GM23338 (cell line): ENCODE measurements at regions not wholly inside any gene's neighbourhood (a gene's known extent, or its start where the extent isn't known, plus 50 kb on each side); places are given as distances from the start of the nearest gene placed in this dataset.

Experiments used
- ATAC-seq: fragments of 200-7000 bp; cut with Tn5 transposase; 3 replicates; pipeline ENCODE4 v1.9.1; 2020
- DNase-seq: peaks from one replicate; pipeline ENCODE4 v3.0.0-alpha.2; 2015; ENCODE audit warnings: low spot score
- H2AFZ ChIP-seq: fragments of 200-600 bp; sonication (generic); 2 replicates; pipeline ENCODE4 v1.8.0; 2016; ENCODE audit warnings: antibody characterized with exemption, mild to moderate bottlenecking, moderate library complexity
- H3F3A ChIP-seq: fragments of 200-600 bp; sonication (generic); replicated peaks from 2 replicates; pipeline ENCODE4 v1.8.0; 2017; ENCODE audit warnings: antibody characterized with exemption, mixed run types, low read depth
- H3K27ac ChIP-seq: fragments of 200-600 bp; sonication (generic); 2 replicates; pipeline ENCODE4 v1.6.1; 2016; ENCODE audit warnings: low read depth
- H3K27me3 ChIP-seq: fragments of 200-600 bp; sonication (generic); 2 replicates; pipeline ENCODE4 v1.8.0; 2016; ENCODE audit warnings: mild to moderate bottlenecking, mixed run types, moderate library complexity; ENCODE audit not compliant: insufficient read depth
- H3K36me3 ChIP-seq: fragments of 200-600 bp; sonication (generic); 2 replicates; pipeline ENCODE4 v1.8.0; 2016; ENCODE audit warnings: mild to moderate bottlenecking; ENCODE audit not compliant: insufficient read depth
- H3K4me1 ChIP-seq: fragments of 200-600 bp; sonication (generic); 2 replicates; pipeline ENCODE4 v1.8.0; 2016; ENCODE audit warnings: mild to moderate bottlenecking, moderate library complexity; ENCODE audit not compliant: insufficient read depth
- H3K4me2 ChIP-seq: fragments of 200-600 bp; sonication (generic); 2 replicates; pipeline ENCODE4 v1.7.1; 2017; ENCODE audit warnings: mixed run types
- H3K4me3 ChIP-seq: fragments of 200-600 bp; sonication (generic); 2 replicates; pipeline ENCODE4 v1.6.1; 2016; ENCODE audit warnings: mixed run types
- H3K79me2 ChIP-seq: fragments of 200-600 bp; sonication (generic); replicated peaks from 2 replicates; pipeline ENCODE4 v1.8.0; 2017; ENCODE audit warnings: mild to moderate bottlenecking; ENCODE audit not compliant: insufficient read depth
- H3K9me2 ChIP-seq: fragments of 200-600 bp; sonication (generic); 2 replicates; pipeline ENCODE4 v1.8.0; 2017; ENCODE audit not compliant: insufficient read depth
- H4K20me1 ChIP-seq: fragments of 200-600 bp; sonication (generic); replicated peaks from 2 replicates; pipeline ENCODE4 v1.8.0; 2017; ENCODE audit warnings: mild to moderate bottlenecking; ENCODE audit not compliant: insufficient read depth
- H3K27ac Mint-ChIP-seq: 2 replicates; pipeline ENCODE4 v1.8.0; 2020; ENCODE audit warnings: inconsistent platforms, mild to moderate bottlenecking, moderate library complexity, mixed read lengths
- H3K27me3 Mint-ChIP-seq: 3 replicates; pipeline ENCODE4 v1.8.0; 2022; ENCODE audit warnings: low read depth, mild to moderate bottlenecking, moderate library complexity, mixed read lengths, inconsistent platforms; ENCODE audit not compliant: insufficient read depth, poor library complexity
- H3K36me3 Mint-ChIP-seq: 3 replicates; pipeline ENCODE4 v1.8.0; 2021; ENCODE audit warnings: low read depth, mild to moderate bottlenecking, inconsistent platforms, moderate library complexity, mixed read lengths
- H3K4me1 Mint-ChIP-seq: 3 replicates; pipeline ENCODE4 v1.8.0; 2020; ENCODE audit warnings: mild to moderate bottlenecking, inconsistent platforms, mixed read lengths
- H3K4me3 Mint-ChIP-seq: 3 replicates; pipeline ENCODE4 v1.8.0; 2021; ENCODE audit warnings: moderate library complexity, mild to moderate bottlenecking, inconsistent platforms, mixed read lengths
- H3K9me3 Mint-ChIP-seq: 3 replicates; pipeline ENCODE4 v1.8.0; 2020; ENCODE audit warnings: moderate library complexity, mild to moderate bottlenecking, inconsistent platforms, mixed read lengths
- CREB1 ChIP-seq: fragments of 250-450 bp; sonication (Bioruptor Pico); IDR thresholded peaks from 2 replicates; pipeline ENCODE4 v1.5.0; 2020; ENCODE audit warnings: low read depth, mild to moderate bottlenecking, moderate library complexity
- EZH2 ChIP-seq: fragments of 200-600 bp; sonication (generic); IDR thresholded peaks from one replicate; pipeline ENCODE4 v1.8.0; 2017; ENCODE audit warnings: antibody characterized with exemption, mild to moderate bottlenecking, low read depth; ENCODE audit not compliant: unreplicated experiment
- EZH2phosphoT487 ChIP-seq: fragments of 200-600 bp; sonication (generic); IDR thresholded peaks from one replicate; pipeline ENCODE4 v1.8.1; 2018; ENCODE audit warnings: antibody characterized with exemption; ENCODE audit not compliant: unreplicated experiment
- JUNB ChIP-seq: IDR thresholded peaks from one replicate; pipeline ENCODE4 v1.6.1; 2016; ENCODE audit warnings: antibody characterized with exemption; ENCODE audit not compliant: unreplicated experiment
- NANOG ChIP-seq: IDR thresholded peaks from 2 replicates; pipeline ENCODE4 v1.6.1; 2016; ENCODE audit warnings: antibody characterized with exemption, borderline replicate concordance
- POLR2AphosphoS5 ChIP-seq: IDR thresholded peaks from 2 replicates; pipeline ENCODE4 v1.6.1; 2016; ENCODE audit warnings: antibody characterized with exemption, low read depth
- STAT1 ChIP-seq: IDR thresholded peaks from one replicate; pipeline ENCODE4 v1.6.1; 2016; ENCODE audit warnings: antibody characterized with exemption; ENCODE audit not compliant: unreplicated experiment
- ZNF114 ChIP-seq: fragments of 250-450 bp; sonication (Bioruptor Pico); IDR thresholded peaks from 2 replicates; pipeline ENCODE4 v1.5.0; 2020; ENCODE audit warnings: mild to moderate bottlenecking, moderate library complexity
- ZNF331 ChIP-seq: fragments of 250-450 bp; sonication (Bioruptor Pico); IDR thresholded peaks from 2 replicates; pipeline ENCODE4 v1.5.0; 2020; ENCODE audit warnings: low read depth, mild to moderate bottlenecking, moderate library complexity
- TF ChIP-seq, protein P1 (sequence below), 2 experiments: fragments of 200-600 bp in 1 of 2; sonication (generic) in 1 of 2; conservative IDR thresholded peaks; 2 replicates each; pipeline versions ENCODE4 v1.5.1 to v1.6.1; 2016 to 2017; ENCODE audit warnings: antibody characterized with exemption in 2 of 2, low read depth in 2 of 2, mild to moderate bottlenecking in 2 of 2, moderate library complexity in 1 of 2
- TF ChIP-seq, protein P2 (sequence below): IDR thresholded peaks from 2 replicates; pipeline ENCODE4 v1.6.1; 2016; ENCODE audit warnings: antibody characterized with exemption
- TF ChIP-seq, protein P3 (sequence below): fragments of 250-450 bp; sonication (Bioruptor Pico); IDR thresholded peaks from 2 replicates; pipeline ENCODE4 v1.5.0; 2020; ENCODE audit warnings: mild to moderate bottlenecking, moderate library complexity

DNA sequence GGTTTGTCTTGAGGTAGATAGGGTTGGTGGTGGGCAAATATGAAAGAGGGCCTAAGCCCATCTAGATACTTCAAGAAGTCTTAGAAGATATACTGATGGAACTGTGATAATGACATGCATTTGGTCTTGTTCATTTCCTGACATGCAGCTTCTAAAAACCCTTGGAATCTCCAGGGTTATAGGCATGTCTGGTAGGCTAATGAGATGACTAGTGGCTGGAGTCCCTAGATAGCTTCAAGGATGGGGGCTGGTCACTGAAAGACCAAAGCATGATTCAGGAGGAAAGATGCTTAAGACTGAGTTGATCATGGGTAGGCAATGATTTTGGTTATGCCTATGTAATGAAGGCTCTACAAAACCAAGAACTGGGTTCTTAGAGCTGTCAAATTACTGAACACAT, 217.9 kb upstream of the MOCS1 start:
- Histone ChIP-seq H4K20me1 (no peaks in the 10 kb centered on the region), H3K36me3 (no peaks in the 10 kb centered on the region), H3K4me2 (no peak overlapping the region), H3F3A (no peaks in the 10 kb centered on the region), H3K79me2 (no peaks in the 10 kb centered on the region), H3K4me3 (no peak overlapping the region), H3K27me3 (no peaks in the 10 kb centered on the region), H3K9me2 (peaks cover 21% of the 10 kb centered on the region), H3K27ac (no peak overlapping the region), H2AFZ (no peak overlapping the region), H3K4me1 (no peaks in the 10 kb centered on the region)
- Mint-ChIP-seq H3K4me1 (no peaks in the 10 kb centered on the region), H3K27ac (no peak overlapping the region), H3K36me3 (no peaks in the 10 kb centered on the region), H3K4me3 (no peak overlapping the region), H3K9me3 (no peaks in the 10 kb centered on the region), H3K27me3 (no peaks in the 10 kb centered on the region)
- TF ChIP-seq ZNF114, result no peak
- TF ChIP-seq NANOG, result no peak
- TF ChIP-seq POLR2AphosphoS5, result no peak
- no peak for DNase-seq
- ATAC-seq, result no peak

DNA sequence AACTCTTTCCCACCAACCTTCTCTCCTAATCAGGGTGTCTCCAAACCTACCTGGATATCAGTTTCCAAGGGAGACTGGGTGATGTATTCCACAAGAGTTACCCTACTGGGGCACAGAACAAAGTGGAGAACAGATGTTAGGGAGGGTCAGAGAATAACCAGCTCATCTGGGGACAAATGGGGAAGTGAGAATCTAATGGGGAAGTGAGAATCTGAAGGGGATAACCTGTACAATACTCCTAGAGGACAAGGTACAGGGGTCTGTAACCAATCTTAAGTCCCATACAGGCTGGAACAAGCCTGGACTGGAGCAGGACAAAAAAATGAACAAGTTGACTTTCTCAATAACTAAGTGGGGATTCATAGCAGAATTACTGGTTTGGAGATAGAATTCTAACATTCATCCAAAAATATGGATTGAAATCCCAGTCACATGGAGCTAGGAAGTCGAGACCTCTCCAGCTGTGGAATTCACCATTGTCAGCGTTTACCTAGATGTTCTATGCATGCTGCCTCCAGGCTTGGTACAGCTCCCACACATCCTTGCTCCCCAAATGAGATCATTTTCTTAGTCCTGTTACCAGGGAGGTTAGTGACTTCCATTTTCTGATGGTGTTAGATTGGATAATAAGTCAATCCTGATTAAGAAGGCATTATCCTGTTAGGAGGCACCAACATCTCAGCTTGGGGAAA, 214.8 kb upstream of the MOCS1 start:
- no peak overlapping the region for H2AFZ ChIP-seq
- H3K9me2 ChIP-seq, result peaks cover 16% of the 10 kb centered on the region
- Mint-ChIP-seq H3K36me3 (no peaks in the 10 kb centered on the region), H3K27ac (no peak overlapping the region), H3K27me3 (no peaks in the 10 kb centered on the region), H3K4me3 (no peak overlapping the region), H3K9me3 (no peaks in the 10 kb centered on the region), H3K4me1 (no peaks in the 10 kb centered on the region)
- no peaks in the 10 kb centered on the region for H3K79me2 ChIP-seq
- no peaks in the 10 kb centered on the region for H3K4me1 ChIP-seq
- H3K27me3 ChIP-seq, result no peaks in the 10 kb centered on the region
- no peak overlapping the region for H3K4me3 ChIP-seq
- H3K4me2 ChIP-seq, result no peak overlapping the region
- H4K20me1 ChIP-seq, result no peaks in the 10 kb centered on the region
- H3F3A ChIP-seq, result no peaks in the 10 kb centered on the region
- no peak overlapping the region for H3K27ac ChIP-seq
- H3K36me3 ChIP-seq, result no peaks in the 10 kb centered on the region
- DNase-seq (no peak), ATAC-seq (no peak)
- TF ChIP-seq CREB1 (CRISPR knock-in tag) (no peak), EZH2phosphoT487 (no peak), ZNF331 (CRISPR knock-in tag) (no peak), EZH2 (no peak), NANOG (no peak), STAT1 (no peak), ZNF114 (no peak), POLR2AphosphoS5 (no peak), JUNB (no peak)
- TF ChIP-seq, protein P1, sequence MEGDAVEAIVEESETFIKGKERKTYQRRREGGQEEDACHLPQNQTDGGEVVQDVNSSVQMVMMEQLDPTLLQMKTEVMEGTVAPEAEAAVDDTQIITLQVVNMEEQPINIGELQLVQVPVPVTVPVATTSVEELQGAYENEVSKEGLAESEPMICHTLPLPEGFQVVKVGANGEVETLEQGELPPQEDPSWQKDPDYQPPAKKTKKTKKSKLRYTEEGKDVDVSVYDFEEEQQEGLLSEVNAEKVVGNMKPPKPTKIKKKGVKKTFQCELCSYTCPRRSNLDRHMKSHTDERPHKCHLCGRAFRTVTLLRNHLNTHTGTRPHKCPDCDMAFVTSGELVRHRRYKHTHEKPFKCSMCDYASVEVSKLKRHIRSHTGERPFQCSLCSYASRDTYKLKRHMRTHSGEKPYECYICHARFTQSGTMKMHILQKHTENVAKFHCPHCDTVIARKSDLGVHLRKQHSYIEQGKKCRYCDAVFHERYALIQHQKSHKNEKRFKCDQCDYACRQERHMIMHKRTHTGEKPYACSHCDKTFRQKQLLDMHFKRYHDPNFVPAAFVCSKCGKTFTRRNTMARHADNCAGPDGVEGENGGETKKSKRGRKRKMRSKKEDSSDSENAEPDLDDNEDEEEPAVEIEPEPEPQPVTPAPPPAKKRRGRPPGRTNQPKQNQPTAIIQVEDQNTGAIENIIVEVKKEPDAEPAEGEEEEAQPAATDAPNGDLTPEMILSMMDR (conservative IDR thresholded peaks at IDR 0.05; ENCODE audit: low read depth in 2 of 2), result no peak
- TF ChIP-seq, protein P2, sequence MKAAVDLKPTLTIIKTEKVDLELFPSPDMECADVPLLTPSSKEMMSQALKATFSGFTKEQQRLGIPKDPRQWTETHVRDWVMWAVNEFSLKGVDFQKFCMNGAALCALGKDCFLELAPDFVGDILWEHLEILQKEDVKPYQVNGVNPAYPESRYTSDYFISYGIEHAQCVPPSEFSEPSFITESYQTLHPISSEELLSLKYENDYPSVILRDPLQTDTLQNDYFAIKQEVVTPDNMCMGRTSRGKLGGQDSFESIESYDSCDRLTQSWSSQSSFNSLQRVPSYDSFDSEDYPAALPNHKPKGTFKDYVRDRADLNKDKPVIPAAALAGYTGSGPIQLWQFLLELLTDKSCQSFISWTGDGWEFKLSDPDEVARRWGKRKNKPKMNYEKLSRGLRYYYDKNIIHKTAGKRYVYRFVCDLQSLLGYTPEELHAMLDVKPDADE, result no peak
- TF ChIP-seq, protein P3, sequence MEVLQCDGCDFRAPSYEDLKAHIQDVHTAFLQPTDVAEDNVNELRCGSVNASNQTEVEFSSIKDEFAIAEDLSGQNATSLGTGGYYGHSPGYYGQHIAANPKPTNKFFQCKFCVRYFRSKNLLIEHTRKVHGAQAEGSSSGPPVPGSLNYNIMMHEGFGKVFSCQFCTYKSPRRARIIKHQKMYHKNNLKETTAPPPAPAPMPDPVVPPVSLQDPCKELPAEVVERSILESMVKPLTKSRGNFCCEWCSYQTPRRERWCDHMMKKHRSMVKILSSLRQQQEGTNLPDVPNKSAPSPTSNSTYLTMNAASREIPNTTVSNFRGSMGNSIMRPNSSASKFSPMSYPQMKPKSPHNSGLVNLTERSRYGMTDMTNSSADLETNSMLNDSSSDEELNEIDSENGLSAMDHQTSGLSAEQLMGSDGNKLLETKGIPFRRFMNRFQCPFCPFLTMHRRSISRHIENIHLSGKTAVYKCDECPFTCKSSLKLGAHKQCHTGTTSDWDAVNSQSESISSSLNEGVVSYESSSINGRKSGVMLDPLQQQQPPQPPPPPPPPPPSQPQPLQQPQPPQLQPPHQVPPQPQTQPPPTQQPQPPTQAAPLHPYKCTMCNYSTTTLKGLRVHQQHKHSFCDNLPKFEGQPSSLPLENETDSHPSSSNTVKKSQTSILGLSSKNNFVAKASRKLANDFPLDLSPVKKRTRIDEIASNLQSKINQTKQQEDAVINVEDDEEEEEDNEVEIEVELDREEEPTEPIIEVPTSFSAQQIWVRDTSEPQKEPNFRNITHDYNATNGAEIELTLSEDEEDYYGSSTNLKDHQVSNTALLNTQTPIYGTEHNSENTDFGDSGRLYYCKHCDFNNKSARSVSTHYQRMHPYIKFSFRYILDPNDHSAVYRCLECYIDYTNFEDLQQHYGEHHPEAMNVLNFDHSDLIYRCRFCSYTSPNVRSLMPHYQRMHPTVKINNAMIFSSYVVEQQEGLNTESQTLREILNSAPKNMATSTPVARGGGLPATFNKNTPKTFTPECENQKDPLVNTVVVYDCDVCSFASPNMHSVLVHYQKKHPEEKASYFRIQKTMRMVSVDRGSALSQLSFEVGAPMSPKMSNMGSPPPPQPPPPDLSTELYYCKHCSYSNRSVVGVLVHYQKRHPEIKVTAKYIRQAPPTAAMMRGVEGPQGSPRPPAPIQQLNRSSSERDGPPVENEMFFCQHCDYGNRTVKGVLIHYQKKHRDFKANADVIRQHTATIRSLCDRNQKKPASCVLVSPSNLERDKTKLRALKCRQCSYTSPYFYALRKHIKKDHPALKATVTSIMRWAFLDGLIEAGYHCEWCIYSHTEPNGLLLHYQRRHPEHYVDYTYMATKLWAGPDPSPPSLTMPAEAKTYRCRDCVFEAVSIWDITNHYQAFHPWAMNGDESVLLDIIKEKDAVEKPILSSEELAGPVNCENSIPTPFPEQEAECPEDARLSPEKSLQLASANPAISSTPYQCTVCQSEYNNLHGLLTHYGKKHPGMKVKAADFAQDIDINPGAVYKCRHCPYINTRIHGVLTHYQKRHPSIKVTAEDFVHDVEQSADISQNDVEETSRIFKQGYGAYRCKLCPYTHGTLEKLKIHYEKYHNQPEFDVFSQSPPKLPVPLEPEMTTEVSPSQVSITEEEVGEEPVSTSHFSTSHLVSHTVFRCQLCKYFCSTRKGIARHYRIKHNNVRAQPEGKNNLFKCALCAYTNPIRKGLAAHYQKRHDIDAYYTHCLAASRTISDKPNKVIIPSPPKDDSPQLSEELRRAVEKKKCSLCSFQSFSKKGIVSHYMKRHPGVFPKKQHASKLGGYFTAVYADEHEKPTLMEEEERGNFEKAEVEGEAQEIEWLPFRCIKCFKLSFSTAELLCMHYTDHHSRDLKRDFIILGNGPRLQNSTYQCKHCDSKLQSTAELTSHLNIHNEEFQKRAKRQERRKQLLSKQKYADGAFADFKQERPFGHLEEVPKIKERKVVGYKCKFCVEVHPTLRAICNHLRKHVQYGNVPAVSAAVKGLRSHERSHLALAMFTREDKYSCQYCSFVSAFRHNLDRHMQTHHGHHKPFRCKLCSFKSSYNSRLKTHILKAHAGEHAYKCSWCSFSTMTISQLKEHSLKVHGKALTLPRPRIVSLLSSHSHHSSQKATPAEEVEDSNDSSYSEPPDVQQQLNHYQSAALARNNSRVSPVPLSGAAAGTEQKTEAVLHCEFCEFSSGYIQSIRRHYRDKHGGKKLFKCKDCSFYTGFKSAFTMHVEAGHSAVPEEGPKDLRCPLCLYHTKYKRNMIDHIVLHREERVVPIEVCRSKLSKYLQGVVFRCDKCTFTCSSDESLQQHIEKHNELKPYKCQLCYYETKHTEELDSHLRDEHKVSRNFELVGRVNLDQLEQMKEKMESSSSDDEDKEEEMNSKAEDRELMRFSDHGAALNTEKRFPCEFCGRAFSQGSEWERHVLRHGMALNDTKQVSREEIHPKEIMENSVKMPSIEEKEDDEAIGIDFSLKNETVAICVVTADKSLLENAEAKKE (CRISPR knock-in tag), result no peak
